ENCODE measurements at regions not wholly inside any gene's neighbourhood (a gene's known extent, or its start where the extent isn't known, plus 50 kb on each side); places are given as distances from the start of the nearest gene placed in this dataset.

- TF ChIP-seq CTCF (IDR thresholded peaks at IDR 0.05; ENCODE audit: low read length) (no peak), EZH2phosphoT487 (IDR thresholded peaks at IDR 0.05; ENCODE audit: low read length) (no peak), EZH2 (optimal IDR thresholded peaks at IDR 0.05; ENCODE audit: low read depth, low read length) (no peak)
Measured at GRCh38 chr3:168608926-168609325, 513.2 kb upstream of the GOLIM4 start.

Measured in MM.1S (cell line).